Activated CD4-positive, alpha-beta T cell treated with anti-CD3 and anti-CD28 coated beads, Interleukin-2, amount 50 U/mL, for 48 hours (primary cell): ENCODE measurements at regions not wholly inside any gene's neighbourhood (a gene's known extent, or its start where the extent isn't known, plus 50 kb on each side); places are given as distances from the start of the nearest gene placed in this dataset.

ENCODE experiments used
- DNase-seq, 2 experiments: peaks; one replicate each; pipeline ENCODE4 v3.0.0-alpha.2; 2020

DNA sequence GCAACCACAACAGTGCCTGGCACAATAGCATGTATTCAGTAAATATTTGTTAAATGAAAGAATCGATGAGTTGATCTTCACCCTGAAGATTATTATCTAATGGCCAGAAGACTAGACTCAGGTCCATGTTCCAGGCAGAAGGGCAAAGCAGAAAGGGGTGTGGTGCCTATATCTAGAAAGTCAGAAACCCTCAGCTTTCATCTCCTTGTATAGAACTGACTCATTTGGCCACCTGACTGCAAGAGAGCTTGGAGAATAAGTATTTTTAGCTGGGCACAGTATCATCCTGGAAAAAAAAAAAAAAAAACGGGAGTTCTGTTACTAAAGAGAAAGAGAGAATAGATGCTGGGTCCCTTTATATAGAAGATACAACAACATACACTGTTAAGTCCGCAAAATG is 69.7 kb upstream of the SPRED1 start:
- no peak for DNase-seq

DNA sequence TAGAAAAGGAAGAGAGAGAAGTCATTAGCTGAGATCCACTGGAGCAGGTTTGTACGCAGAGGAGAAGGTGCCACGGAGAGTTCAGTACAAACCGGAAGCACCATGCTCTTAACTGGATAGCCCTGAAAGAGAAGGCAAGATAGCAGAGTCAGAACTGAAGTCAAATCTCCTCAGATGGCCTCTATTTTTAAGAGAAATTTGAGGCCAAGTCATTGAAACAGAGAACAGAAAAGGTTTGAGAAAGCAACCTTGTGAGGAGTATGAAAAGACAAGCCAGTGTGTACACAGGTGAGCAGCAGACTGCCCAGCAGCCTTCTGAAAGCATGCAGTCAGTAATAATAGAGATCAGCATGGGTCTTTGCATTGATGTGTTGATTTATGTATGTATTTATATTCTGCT is 66.1 kb upstream of the SPRED1 start:
- no peak for DNase-seq

DNA sequence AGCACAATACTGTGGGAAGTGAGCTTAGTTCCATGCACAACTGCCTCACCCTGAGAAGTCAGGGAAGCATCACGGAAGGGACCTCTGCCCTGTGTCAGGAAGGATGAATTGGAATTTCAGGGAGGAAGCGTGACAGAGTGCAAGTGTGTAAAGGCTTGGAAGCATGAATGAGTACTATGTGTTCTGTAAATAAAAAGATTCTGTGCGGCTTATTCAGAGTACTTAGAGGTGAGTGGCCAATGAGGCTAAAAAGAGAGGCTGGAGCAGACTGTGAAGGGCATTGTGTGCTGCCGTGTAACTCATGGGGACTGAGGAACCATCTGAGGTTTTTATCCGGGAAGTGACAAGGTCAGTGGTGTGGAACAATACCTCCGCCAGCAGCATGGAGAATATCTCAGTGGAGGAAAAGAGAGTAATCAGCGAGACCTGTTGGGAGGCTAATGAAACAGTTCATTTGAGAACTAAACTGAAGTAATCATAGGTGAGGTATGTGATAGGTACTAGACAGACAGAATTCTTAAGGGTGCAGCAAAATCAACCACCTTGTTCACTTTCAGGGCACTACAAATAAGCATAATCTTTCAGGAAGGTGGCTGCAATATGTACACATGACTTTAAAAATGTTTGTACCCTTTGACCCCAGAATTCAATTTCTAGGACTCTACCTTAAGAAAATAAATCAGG is 64.9 kb upstream of the SPRED1 start:
- no peak for DNase-seq

DNA sequence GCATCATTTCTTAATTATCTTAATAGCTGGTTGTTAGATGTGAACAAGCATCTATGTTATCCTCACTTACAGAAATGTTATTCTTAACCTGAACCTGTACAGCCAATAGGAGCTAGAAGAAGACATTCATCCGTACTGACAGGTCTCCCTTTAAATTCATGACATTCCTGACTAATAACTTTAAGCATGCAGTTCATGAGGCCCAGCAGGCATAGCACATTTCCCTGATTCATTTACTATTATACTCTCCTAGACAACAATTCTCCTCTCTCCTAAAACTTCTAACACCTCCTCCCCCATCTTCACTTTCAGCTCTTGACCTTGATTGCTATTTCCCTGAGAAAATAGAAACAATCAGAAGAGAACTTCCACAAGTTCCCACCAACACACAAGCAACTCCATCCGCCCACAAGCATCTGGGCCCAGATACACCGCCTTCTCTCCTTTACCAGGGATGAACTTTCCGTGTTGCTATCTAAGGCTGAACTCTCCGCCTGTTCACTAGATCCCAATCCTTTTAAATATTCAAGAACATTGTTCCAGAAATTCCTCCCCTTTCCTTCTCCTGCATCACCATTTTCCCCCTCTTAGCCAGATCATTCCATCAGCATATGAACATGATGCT is 62.9 kb upstream of the SPRED1 start:
- no peak for DNase-seq

DNA sequence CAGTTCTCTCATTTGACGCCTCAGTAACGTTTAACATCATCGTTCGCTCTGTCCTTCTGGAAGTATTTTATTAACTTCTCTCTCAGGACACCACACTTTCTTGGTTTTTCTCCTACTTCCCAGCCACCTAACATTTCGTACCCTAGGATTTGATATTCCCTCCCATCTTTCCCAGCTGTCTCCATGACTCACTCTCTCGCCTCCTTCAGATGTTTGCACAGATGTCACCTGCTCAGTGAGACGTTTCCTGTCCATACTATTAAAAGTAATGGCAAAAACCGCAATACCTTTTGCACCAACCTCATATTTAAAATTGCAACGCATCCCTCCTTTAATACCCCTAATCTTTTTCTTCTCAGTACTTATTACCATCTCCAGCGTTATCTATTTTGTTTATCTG is 62.1 kb upstream of the SPRED1 start:
- DNase-seq: no peak

DNA sequence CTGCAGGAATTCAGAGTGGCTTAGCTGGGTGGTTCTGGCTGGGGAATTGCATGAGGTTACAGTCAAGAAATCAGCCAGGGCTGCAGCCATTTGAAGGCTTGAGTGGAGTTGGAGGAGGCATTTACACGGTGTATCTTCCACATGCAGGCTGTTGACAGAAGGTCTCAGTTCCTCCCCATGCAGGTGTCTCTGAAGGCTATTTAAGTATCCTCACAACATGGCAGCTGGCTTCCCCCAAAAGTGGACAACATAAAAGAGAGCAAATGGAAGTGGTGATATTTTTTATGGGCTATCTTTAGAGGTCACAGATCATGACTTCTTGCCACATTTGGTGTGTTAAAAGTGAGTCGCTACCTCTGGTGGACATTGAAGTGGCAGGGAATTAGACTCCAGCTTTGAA is 60.1 kb upstream of the SPRED1 start:
- DNase-seq: no peak

DNA sequence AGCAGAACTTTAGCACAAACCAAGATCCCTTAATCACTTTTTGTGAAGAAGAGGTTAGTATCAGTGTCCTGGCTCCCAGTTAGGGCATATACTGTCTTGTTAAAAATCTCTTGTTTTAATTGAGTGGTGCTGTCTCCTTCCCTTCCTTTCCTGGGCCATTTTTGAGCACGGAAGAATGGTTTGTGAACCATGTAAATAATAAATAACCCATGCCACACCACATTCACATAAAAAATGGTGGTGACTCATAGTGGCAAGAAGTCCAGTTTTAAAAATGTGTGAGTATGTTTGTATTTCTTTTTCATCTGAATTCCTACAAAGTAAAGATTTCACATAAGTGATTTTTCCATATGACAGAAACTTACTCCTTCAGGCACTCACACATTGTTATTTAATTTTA is 59.1 kb upstream of the SPRED1 start:
- no peak for DNase-seq

DNA sequence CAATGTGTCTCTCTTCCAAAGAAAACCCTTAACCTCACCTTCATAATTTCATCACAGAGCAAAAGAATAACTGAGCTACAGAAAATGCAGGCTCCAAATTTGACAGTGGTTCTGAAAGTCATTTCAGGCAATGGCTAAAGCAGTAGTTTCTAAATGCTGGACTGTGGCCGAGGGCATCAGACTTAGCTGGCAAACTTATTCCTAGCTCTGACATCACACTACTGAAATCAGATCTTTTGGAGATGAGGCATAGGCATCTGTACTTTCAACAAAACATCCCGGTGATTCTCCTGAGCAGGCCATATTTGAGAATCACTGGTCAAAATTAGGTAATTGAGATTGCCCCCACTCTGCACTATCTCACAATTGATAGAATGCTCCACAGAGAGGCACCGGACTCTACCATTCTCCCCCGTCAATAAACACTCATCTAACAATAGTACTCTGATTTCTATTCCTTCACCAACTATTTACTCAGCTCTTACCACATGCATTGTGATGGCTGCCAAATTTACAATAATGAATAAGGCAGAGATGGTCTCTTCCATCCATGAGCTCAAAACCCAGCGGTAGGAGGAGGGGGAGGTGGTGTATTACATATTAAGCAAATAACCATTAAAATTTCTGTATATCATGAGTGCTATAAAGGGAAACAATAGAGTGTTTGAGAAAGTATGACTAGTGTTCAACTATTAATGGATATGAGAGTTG is 57.3 kb upstream of the SPRED1 start:
- DNase-seq: no peak

DNA sequence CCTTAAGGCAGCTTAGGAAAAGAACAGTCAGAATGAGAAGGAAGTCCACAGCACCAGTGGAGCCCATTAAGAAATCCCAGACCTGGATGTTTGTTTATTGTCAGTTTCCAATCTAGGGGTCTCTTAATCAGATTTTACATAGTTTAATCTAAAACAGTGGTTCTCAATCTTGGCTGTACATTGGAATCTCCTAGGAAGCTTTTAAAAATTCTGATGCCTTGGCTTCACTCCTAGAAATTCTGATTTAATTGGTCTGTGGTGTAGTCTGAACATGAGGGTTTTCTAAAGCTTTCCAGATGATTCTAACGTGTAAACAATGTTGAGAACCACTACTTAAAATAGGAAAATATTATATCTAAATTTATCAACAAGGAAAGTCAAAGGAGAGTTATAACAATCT is 56.6 kb upstream of the SPRED1 start:
- DNase-seq: no peak

DNA sequence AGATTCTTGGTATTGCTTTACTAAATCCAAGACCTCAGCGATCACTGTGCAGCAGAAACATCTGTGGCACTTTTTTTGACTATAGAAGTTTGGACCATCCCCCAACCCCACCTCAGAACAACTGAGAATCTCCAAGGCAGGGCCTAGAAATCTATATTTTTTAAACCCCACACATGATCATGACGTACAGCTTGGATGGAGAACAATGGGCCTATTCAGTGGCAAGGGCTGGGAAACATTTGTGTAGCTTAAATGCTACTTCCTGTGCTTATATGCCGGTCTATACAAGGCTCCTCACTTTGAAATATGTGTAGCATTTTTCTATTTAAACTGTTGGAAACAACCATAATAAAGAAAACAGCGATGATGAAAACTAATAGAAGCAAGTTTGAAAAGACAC is 55.1 kb upstream of the SPRED1 start:
- no peak for DNase-seq

DNA sequence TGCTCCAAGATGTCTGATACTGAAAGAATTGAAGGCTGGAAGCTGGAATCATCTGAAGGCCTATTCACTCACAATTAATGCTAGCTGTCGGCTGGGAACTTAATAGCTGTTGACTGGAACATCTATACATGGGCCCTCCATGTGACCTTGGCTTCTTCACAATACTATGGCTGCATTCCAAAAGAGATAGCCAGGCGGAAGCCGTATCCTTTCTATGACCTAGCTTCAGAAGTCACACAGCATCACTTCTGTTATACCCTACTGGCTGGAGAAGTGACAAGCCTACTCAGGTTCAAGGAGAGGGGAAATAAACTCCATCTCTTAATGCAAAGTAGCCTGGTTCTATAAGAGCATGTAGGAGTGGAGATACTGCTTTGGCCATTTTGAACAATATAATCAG is 50.9 kb upstream of the SPRED1 start:
- no peak for DNase-seq

DNA sequence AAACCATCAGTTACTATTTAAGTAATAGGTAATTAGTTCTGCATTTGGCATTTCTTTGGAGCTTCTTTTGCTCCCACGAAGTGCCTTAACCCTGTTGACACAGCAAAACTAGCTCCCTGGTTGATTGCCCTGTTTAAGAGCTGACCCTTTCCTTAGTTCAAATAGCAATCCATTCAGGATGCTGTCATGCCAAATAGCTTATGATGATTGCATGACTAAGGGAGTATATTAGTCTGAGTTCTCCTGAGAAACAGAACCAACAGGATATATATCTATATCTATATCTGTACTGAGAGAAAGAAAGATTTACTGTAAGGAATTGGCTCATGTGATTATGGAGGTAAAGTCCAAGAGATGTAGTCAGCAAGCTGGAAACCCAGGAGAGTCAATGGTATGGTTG is 50.3 kb upstream of the SPRED1 start:
- no peak for DNase-seq
